HEK293 (cell line): ENCODE measurements at regions not wholly inside any gene's neighbourhood (a gene's known extent, or its start where the extent isn't known, plus 50 kb on each side); places are given as distances from the start of the nearest gene placed in this dataset.

Experiments used
- BCL11A ChIP-seq: fragments of 450-650 bp; formaldehyde crosslinking; IDR thresholded peaks from 2 replicates; pipeline ENCODE4 v1.5.1; 2016; ENCODE audit warnings: low read depth, missing biosample characterization, missing genetic modification characterization
- CTCF ChIP-seq: fragments of 450-650 bp; formaldehyde crosslinking; IDR thresholded peaks from 2 replicates; pipeline ENCODE4 v1.5.1; 2016; ENCODE audit warnings: missing biosample characterization, missing genetic modification characterization
- HOXD13 ChIP-seq: sonication (generic); formaldehyde crosslinking; IDR thresholded peaks from 2 replicates; pipeline ENCODE4 v1.8.0; 2022; ENCODE audit warnings: missing genetic modification reagents, borderline replicate concordance
- TRIM28 ChIP-seq: IDR thresholded peaks from 2 replicates; pipeline ENCODE4 v1.6.1; 2011; ENCODE audit warnings: low read length, control low read depth, borderline replicate concordance
- YY1 ChIP-seq: fragments of 450-650 bp; formaldehyde crosslinking; IDR thresholded peaks from 2 replicates; pipeline ENCODE4 v1.5.1; 2018; ENCODE audit warnings: missing biosample characterization, missing genetic modification characterization
- ZFP3 ChIP-seq: fragments of 450-650 bp; formaldehyde crosslinking; IDR thresholded peaks from 2 replicates; pipeline ENCODE4 v1.5.1; 2016; ENCODE audit warnings: low read depth, missing biosample characterization, missing genetic modification characterization
- ZNF391 ChIP-seq: fragments of 450-650 bp; formaldehyde crosslinking; IDR thresholded peaks from 2 replicates; pipeline ENCODE4 v1.5.1; 2016; ENCODE audit warnings: low read depth, missing biosample characterization, missing genetic modification characterization, borderline replicate concordance
- ZNF398 ChIP-seq: fragments of 450-650 bp; formaldehyde crosslinking; IDR thresholded peaks from 2 replicates; pipeline ENCODE4 v1.5.1; 2017; ENCODE audit warnings: missing biosample characterization, missing genetic modification characterization
- ZNF580 ChIP-seq: fragments of 450-650 bp; formaldehyde crosslinking; IDR thresholded peaks from 2 replicates; pipeline ENCODE4 v1.5.1; 2016; ENCODE audit warnings: missing biosample characterization, missing genetic modification characterization
- ZNF610 ChIP-seq: fragments of 450-650 bp; formaldehyde crosslinking; IDR thresholded peaks from 2 replicates; pipeline ENCODE4 v1.5.1; 2016; ENCODE audit warnings: missing biosample characterization, missing genetic modification characterization, borderline replicate concordance

- TF ChIP-seq YY1 (tag by site-specific recombination): no peak
- TF ChIP-seq CTCF: no peak
- TF ChIP-seq ZNF391: no peak
- TF ChIP-seq ZNF398 (tag by site-specific recombination): no peak
- no peak for TF ChIP-seq TRIM28
- no peak for TF ChIP-seq HOXD13 (CRISPR knock-in tag)
- TF ChIP-seq ZNF580 (tag by site-specific recombination): no peak
- no peak for TF ChIP-seq BCL11A (tag by site-specific recombination)
- no peak for TF ChIP-seq ZFP3
- TF ChIP-seq ZNF610: no peak
Observed at GRCh38 chr6:18654821-18655220, 267.7 kb downstream of the RNF144B start.
